GM12878 (cell line): ENCODE measurements at regions not wholly inside any gene's neighbourhood (a gene's known extent, or its start where the extent isn't known, plus 50 kb on each side); places are given as distances from the start of the nearest gene placed in this dataset.

Experiments used
- ATAC-seq: fragments of 200-7000 bp; cut with Tn5 transposase; 3 replicates; pipeline ENCODE4 v1.9.1; 2020; ENCODE audit warnings: mild to moderate bottlenecking, moderate library complexity
- BruUV-seq: library from RNA; stranded (reverse); fragments of 400-500 nt; replicated peaks from 2 replicates; lab custom pipeline; 2021; lab: Mats Ljungman, UMichigan
- CTCF ChIA-PET: fragments of 300-600 bp; sonication (Branson Sonifier 250); formaldehyde crosslinking; extraction: SDS; loops from one replicate; lab custom pipeline; 2021; ENCODE audit warnings: inconsistent platforms; lab: Yijun Ruan, JAX
- POLR2A ChIA-PET: fragments of 350-600 bp; formaldehyde crosslinking; extraction: SDS; loops from one replicate; lab custom pipeline; 2021; ENCODE audit warnings: inconsistent platforms; lab: Charles Lee
- RAD21 ChIA-PET: fragments of 300-600 bp; sonication (Branson Sonifier 250); formaldehyde crosslinking; loops from one replicate; lab custom pipeline; 2023; ENCODE audit warnings: antibody characterized with exemption; ENCODE audit not compliant: unreplicated experiment; lab: Charles Lee
- SMC1A ChIA-PET: fragments of 300-600 bp; sonication (Branson Sonifier 250); formaldehyde crosslinking; loops from one replicate; lab custom pipeline; 2023; ENCODE audit not compliant: unreplicated experiment, uncharacterized antibody; lab: Charles Lee
- DNase-seq: peaks from one replicate; pipeline ENCODE4 v3.0.0-alpha.2; 2011; ENCODE audit warnings: low read depth, low spot score
- FAIRE-seq: peaks from 3 replicates; lab custom pipeline; 2011; peaks lifted over from hg19 to GRCh38; lab: Jason Lieb, UNC
- H2AFZ ChIP-seq: 2 replicates; pipeline ENCODE4 v1.6.0; 2011; ENCODE audit warnings: low read depth, low read length, control low read depth; ENCODE audit not compliant: control insufficient read depth
- H3K27ac ChIP-seq: 2 replicates; pipeline ENCODE4 v1.5.1; 2011; ENCODE audit warnings: control low read depth; ENCODE audit not compliant: control insufficient read depth, insufficient read depth
- H3K27me3 ChIP-seq, 2 experiments: replicated peaks in 1 of 2; 2 replicates each; pipeline versions ENCODE4 v1.6.0 to v1.6.1; 2011; ENCODE audit warnings: low read length in 1 of 2; ENCODE audit not compliant: control insufficient read depth in 2 of 2, insufficient read depth in 2 of 2
- H3K36me3 ChIP-seq, 2 experiments: 2 replicates each; pipeline ENCODE4 v1.5.1; 2011; ENCODE audit warnings: low read length in 1 of 2; ENCODE audit not compliant: control insufficient read depth in 2 of 2, insufficient read depth in 2 of 2
- H3K4me1 ChIP-seq: 2 replicates; pipeline ENCODE4 v1.6.1; 2011; ENCODE audit warnings: mild to moderate bottlenecking, low read length, moderate library complexity, mixed read lengths; ENCODE audit not compliant: control insufficient read depth, insufficient read depth
- H3K4me2 ChIP-seq: 2 replicates; pipeline ENCODE4 v1.6.0; 2011; ENCODE audit warnings: control low read depth; ENCODE audit not compliant: control insufficient read depth, insufficient read depth
- H3K4me3 ChIP-seq: fragments of 200-600 bp; sonication (generic); 2 replicates; pipeline ENCODE4 v1.5.1; 2016
- H3K79me2 ChIP-seq: 2 replicates; pipeline ENCODE4 v1.6.0; 2011; ENCODE audit warnings: low read length; ENCODE audit not compliant: control insufficient read depth, insufficient read depth
- H3K9ac ChIP-seq: 2 replicates; pipeline ENCODE4 v1.8.0; 2011; ENCODE audit warnings: low read length, control low read depth, mixed read lengths; ENCODE audit not compliant: control insufficient read depth, insufficient read depth
- H3K9me3 ChIP-seq: replicated peaks from 3 replicates; pipeline ENCODE4 v1.5.1; 2011; ENCODE audit warnings: mild to moderate bottlenecking, low read length; ENCODE audit not compliant: control insufficient read depth, insufficient read depth
- H4K20me1 ChIP-seq: 2 replicates; pipeline ENCODE4 v1.6.0; 2011; ENCODE audit not compliant: control insufficient read depth, insufficient read depth
- BCL11A ChIP-seq: IDR thresholded peaks from 2 replicates; pipeline ENCODE4 v1.6.1; 2011; ENCODE audit warnings: low read depth, low read length
- CREB1 ChIP-seq: IDR thresholded peaks from 2 replicates; pipeline ENCODE4 v1.6.1; 2012; ENCODE audit warnings: low read depth, mild to moderate bottlenecking, inconsistent platforms
- EGR1 ChIP-seq, 2 experiments: IDR thresholded peaks; 1 replicate in 1 of 2; 2 replicates in 1 of 2; pipeline ENCODE4 v1.6.1; 2011 to 2012; ENCODE audit warnings: low read depth in 2 of 2, low read length in 2 of 2, borderline replicate concordance in 1 of 2, mild to moderate bottlenecking in 1 of 2, moderate library complexity in 1 of 2
- EP300 ChIP-seq, 2 experiments: fragments of 150-350 bp in 1 of 2; IDR thresholded peaks; 2 replicates each; pipeline ENCODE4 v1.6.1; 2011 to 2012; ENCODE audit warnings: low read depth in 2 of 2, low read length in 2 of 2, borderline replicate concordance in 1 of 2, improper control_type of control experiment in 1 of 2, inconsistent platforms in 1 of 2; ENCODE audit not compliant: control insufficient read depth in 1 of 2
- ESRRA ChIP-seq: IDR thresholded peaks from 2 replicates; pipeline ENCODE4 v1.6.1; 2012; ENCODE audit warnings: mild to moderate bottlenecking, low read length, improper control_type of control experiment
- ETV6 ChIP-seq, 2 experiments: fragments of 450-650 bp in 1 of 2; IDR thresholded peaks in 1 of 2; conservative IDR thresholded peaks in 1 of 2; 2 replicates each; pipeline ENCODE4 v1.6.1; 2014; ENCODE audit warnings: antibody characterized with exemption in 1 of 2, borderline replicate concordance in 1 of 2, low read depth in 1 of 2, mild to moderate bottlenecking in 1 of 2, moderate library complexity in 1 of 2
- EZH2 ChIP-seq: IDR thresholded peaks from 2 replicates; pipeline ENCODE4 v1.6.1; 2012; ENCODE audit warnings: low read depth, mild to moderate bottlenecking, control low read depth, inconsistent platforms, low read length, borderline replicate concordance; ENCODE audit not compliant: control insufficient read depth
- FOXM1 ChIP-seq: IDR thresholded peaks from 2 replicates; pipeline ENCODE4 v1.6.1; 2012; ENCODE audit warnings: low read depth, mild to moderate bottlenecking, inconsistent platforms, low read length, moderate library complexity
- LARP7 ChIP-seq: fragments of 450-650 bp; IDR thresholded peaks from 2 replicates; pipeline ENCODE4 v1.6.1; 2017; ENCODE audit warnings: mild to moderate bottlenecking
- NFIC ChIP-seq: IDR thresholded peaks from 2 replicates; pipeline ENCODE4 v1.6.1; 2012; ENCODE audit warnings: low read depth, mild to moderate bottlenecking, inconsistent platforms, low read length, moderate library complexity
- NR2C2 ChIP-seq: IDR thresholded peaks from 2 replicates; pipeline ENCODE4 v1.6.1; 2011; ENCODE audit warnings: borderline replicate concordance, low read depth; ENCODE audit not compliant: control insufficient read depth, insufficient read length
- NR2F1 ChIP-seq: fragments of 450-650 bp; conservative IDR thresholded peaks from 2 replicates; pipeline ENCODE4 v1.6.1; 2017; ENCODE audit warnings: mild to moderate bottlenecking
- PAX8 ChIP-seq: fragments of 450-650 bp; IDR thresholded peaks from 2 replicates; pipeline ENCODE4 v1.6.1; 2017; ENCODE audit warnings: mild to moderate bottlenecking, moderate library complexity
- POLR2AphosphoS2 ChIP-seq: IDR thresholded peaks from 2 replicates; pipeline ENCODE4 v1.6.1; 2011; ENCODE audit warnings: low read depth, mild to moderate bottlenecking, low read length, improper control_type of control experiment, moderate library complexity
- RELA ChIP-seq: fragments of 450-650 bp; IDR thresholded peaks from 2 replicates; pipeline ENCODE4 v1.8.0; 2014; ENCODE audit warnings: borderline replicate concordance; ENCODE audit not compliant: partially characterized antibody
- SREBF1 ChIP-seq: IDR thresholded peaks from 2 replicates; pipeline ENCODE4 v1.6.1; 2012; ENCODE audit warnings: mild to moderate bottlenecking, low read length
- WGBS: methylation state at CpG from one replicate; pipeline ENCODE4 v1.1.6; 2016; ENCODE audit warnings: low lambda C conversion rate; ENCODE audit not compliant: insufficient replicate concordance, insufficient coverage; ENCODE audit errors: missing lambda C conversion rate; 5-methylcytosine and 5-hydroxymethylcytosine counted together
- in situ Hi-C: fragments of 300-500 bp; cut with MboI; formaldehyde crosslinking; loops from 9 replicates; pipeline ENCODE4 v1.14.3; 2018; ENCODE audit warnings: mixed read lengths
- intact Hi-C: fragments of 100-400 bp; cut with micrococcal nuclease; formaldehyde crosslinking; loops from one replicate; pipeline ENCODE4 v1.14.2; 2022; ENCODE audit not compliant: unreplicated experiment
- TF ChIP-seq, protein P1 (sequence below): IDR thresholded peaks from 2 replicates; pipeline ENCODE4 v1.6.1; 2012; ENCODE audit warnings: low read depth, low read length, improper control_type of control experiment
- TF ChIP-seq, protein P2 (sequence below): fragments of 450-650 bp; IDR thresholded peaks from 2 replicates; pipeline ENCODE4 v1.6.1; 2016; ENCODE audit warnings: mild to moderate bottlenecking, moderate library complexity, borderline replicate concordance

DNA sequence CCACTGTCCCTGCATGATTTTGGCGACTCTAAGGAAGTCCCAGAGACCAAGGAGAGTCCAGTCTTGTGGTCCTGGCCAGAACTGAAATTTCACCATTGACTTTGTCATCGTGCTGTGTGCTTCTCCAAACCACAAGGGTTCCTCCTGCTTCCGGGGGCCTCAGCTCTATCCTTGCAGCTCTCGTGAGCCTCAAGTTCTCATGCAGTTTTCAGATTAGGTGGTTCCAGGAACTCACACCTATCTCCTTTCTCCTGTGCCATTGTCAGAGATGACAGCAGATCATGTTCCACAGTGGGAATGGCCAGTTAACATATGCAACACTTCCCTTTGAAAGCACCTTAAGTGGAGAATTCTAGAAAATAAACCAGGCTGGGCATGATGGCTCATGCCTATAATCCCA is 97.9 kb upstream of the CRHR1 start (continued):
- TF ChIP-seq EP300 (IDR thresholded peaks at IDR 0.05; ENCODE audit: borderline replicate concordance in 1 of 2, control insufficient read depth in 1 of 2, low read depth in 2 of 2, low read length in 2 of 2) = no peak
- no peak for TF ChIP-seq FOXM1
- TF ChIP-seq NR2F1 = no peak
- TF ChIP-seq, protein P1, sequence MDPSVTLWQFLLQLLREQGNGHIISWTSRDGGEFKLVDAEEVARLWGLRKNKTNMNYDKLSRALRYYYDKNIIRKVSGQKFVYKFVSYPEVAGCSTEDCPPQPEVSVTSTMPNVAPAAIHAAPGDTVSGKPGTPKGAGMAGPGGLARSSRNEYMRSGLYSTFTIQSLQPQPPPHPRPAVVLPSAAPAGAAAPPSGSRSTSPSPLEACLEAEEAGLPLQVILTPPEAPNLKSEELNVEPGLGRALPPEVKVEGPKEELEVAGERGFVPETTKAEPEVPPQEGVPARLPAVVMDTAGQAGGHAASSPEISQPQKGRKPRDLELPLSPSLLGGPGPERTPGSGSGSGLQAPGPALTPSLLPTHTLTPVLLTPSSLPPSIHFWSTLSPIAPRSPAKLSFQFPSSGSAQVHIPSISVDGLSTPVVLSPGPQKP = no peak
- TF ChIP-seq, protein P2, sequence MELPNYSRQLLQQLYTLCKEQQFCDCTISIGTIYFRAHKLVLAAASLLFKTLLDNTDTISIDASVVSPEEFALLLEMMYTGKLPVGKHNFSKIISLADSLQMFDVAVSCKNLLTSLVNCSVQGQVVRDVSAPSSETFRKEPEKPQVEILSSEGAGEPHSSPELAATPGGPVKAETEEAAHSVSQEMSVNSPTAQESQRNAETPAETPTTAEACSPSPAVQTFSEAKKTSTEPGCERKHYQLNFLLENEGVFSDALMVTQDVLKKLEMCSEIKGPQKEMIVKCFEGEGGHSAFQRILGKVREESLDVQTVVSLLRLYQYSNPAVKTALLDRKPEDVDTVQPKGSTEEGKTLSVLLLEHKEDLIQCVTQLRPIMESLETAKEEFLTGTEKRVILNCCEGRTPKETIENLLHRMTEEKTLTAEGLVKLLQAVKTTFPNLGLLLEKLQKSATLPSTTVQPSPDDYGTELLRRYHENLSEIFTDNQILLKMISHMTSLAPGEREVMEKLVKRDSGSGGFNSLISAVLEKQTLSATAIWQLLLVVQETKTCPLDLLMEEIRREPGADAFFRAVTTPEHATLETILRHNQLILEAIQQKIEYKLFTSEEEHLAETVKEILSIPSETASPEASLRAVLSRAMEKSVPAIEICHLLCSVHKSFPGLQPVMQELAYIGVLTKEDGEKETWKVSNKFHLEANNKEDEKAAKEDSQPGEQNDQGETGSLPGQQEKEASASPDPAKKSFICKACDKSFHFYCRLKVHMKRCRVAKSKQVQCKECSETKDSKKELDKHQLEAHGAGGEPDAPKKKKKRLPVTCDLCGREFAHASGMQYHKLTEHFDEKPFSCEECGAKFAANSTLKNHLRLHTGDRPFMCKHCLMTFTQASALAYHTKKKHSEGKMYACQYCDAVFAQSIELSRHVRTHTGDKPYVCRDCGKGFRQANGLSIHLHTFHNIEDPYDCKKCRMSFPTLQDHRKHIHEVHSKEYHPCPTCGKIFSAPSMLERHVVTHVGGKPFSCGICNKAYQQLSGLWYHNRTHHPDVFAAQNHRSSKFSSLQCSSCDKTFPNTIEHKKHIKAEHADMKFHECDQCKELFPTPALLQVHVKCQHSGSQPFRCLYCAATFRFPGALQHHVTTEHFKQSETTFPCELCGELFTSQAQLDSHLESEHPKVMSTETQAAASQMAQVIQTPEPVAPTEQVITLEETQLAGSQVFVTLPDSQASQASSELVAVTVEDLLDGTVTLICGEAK = no peak
- TF ChIP-seq CREB1 = no peak
- TF ChIP-seq NR2C2 = no peak

DNA sequence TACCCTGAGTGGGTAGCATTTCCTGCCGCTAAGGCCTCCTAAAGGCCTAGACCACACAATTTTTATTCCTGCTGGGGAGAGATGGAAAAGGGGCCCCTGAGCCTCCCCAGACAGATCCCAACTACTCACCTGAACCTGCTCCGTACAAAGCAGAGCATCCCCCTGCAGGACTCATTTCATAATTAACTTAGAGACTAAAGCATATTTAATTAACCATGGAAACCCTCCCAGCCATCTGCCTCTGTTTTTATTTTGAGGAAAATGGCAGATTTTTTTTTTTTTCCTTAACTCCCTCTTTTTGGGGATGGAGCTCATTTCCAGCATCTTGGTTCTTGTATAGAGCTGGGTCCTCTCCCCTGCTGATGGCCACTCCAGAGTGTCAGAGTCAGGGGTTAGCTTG is 96.5 kb upstream of the CRHR1 start:
- POLR2A ChIA-PET = no interaction called here
- CTCF ChIA-PET = no interaction called here

More for the DNA sequence above, 96.5 kb upstream of the CRHR1 start:
- H3K4me3 ChIP-seq = no peak overlapping the region
- H3K27me3 ChIP-seq = peaks cover 5 to 6% of the 10 kb centered on the region in 2 experiments; a peak in 3 of 4 replicates
- no peaks in the 10 kb centered on the region for H3K36me3 ChIP-seq
- FAIRE-seq (no peak), DNase-seq (no peak), ATAC-seq (no peak)
- in situ Hi-C loops = no loop called here
- no peaks in the 10 kb centered on the region for H3K4me1 ChIP-seq
- H3K4me2 ChIP-seq = no peak overlapping the region
- H3K27ac ChIP-seq = no peak overlapping the region
- RAD21 ChIA-PET = no interaction called here
- intact Hi-C loops = no loop called here
- no peaks in the 10 kb centered on the region for H3K79me2 ChIP-seq
- H3K9me3 ChIP-seq = no peaks in the 10 kb centered on the region
- no peak overlapping the region for H2AFZ ChIP-seq
- no TSS peak for BruUV-seq
- 49% methylated on average over 2 of the region's 2 CpGs for WGBS
- no peak overlapping the region for H3K9ac ChIP-seq
- TF ChIP-seq SREBF1 = no peak
- no peak for TF ChIP-seq EZH2
- no peak for TF ChIP-seq BCL11A
- TF ChIP-seq ESRRA = no peak
- TF ChIP-seq RELA = no peak
- TF ChIP-seq NFIC = no peak
- no peak for TF ChIP-seq ETV6 (conservative IDR thresholded peaks at IDR 0.05 in 1 of 2, IDR thresholded peaks at IDR 0.05 in 1 of 2; ENCODE audit: borderline replicate concordance in 1 of 2, low read depth in 1 of 2)
- TF ChIP-seq LARP7 = no peak
- TF ChIP-seq PAX8 = no peak
- TF ChIP-seq POLR2AphosphoS2 = no peak
- no peak for TF ChIP-seq EGR1 (IDR thresholded peaks at IDR 0.05; ENCODE audit: borderline replicate concordance in 1 of 2, low read depth in 2 of 2, low read length in 2 of 2)
- TF ChIP-seq, all 136 proteins: peak for 0
- H4K20me1 ChIP-seq = no peaks in the 10 kb centered on the region; the same call in 1 of the 2 replicates
- SMC1A ChIA-PET = no interaction called here
